GM10248 (cell line): ENCODE measurements at regions not wholly inside any gene's neighbourhood (a gene's known extent, or its start where the extent isn't known, plus 50 kb on each side); places are given as distances from the start of the nearest gene placed in this dataset.

ENCODE experiments used
- CTCF ChIA-PET: fragments of 300-600 bp; sonication (Branson Sonifier 250); formaldehyde crosslinking; extraction: SDS; loops from one replicate; lab custom pipeline; 2021; ENCODE audit warnings: antibody characterized with exemption; lab: Yijun Ruan, JAX
- POLR2A ChIA-PET: fragments of 350-650 bp; sonication (Branson Sonifier 250); formaldehyde crosslinking; extraction: SDS; loops from one replicate; lab custom pipeline; 2020; ENCODE audit warnings: antibody characterized with exemption; lab: Yijun Ruan, JAX
- DNase-seq: peaks from one replicate; pipeline ENCODE4 v3.0.0; 2012; ENCODE audit errors: extremely low spot score
- TF ChIP-seq, protein P1 (sequence below): IDR thresholded peaks from 2 replicates; pipeline ENCODE4 v1.5.1; 2012; ENCODE audit warnings: mild to moderate bottlenecking, low read depth; ENCODE audit errors: extremely low read depth, missing control alignments, control extremely low read depth

DNA sequence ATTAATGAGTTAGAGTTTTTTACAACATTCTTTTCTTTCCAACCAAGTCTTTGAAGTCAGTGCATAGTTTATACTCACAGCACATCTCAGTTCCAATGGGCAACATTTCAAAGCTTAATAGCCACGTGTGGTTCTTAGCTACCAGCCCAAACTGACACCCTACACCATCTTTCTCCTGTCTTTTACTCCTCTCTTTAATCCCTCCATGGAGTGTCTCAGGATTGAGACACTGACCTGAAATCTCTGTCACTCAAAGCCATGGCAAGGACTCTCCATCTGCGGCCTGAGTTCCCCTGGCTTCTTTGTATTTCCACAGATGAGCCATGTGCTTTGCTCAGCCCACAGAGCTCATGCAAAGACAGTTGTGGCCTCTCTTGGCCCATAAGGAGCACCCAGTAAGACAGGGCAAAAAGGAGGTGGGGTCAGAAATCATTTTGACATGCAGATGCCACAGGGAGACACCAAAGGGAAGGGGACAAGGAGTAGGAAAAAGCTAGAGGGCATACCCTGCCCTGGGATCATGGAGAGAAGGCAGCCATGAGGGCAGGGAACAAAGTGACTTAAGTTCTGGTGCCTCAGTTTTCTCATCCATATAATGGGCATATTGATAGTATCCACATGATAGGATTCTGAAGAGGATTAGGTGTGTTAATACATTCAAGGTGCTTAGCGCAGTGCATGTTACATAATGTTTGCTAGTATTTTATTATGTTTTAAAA is 493.6 kb upstream of the PROK2 start:
- CTCF ChIA-PET, result interaction anchor here (0.7 to 3.8 kb wide), 6 partner anchors 8 to 403 kb away, joined by 3 to 12 read pairs (median 3); no protein-coding TSS in a partner anchor
- TF ChIP-seq, protein P1, sequence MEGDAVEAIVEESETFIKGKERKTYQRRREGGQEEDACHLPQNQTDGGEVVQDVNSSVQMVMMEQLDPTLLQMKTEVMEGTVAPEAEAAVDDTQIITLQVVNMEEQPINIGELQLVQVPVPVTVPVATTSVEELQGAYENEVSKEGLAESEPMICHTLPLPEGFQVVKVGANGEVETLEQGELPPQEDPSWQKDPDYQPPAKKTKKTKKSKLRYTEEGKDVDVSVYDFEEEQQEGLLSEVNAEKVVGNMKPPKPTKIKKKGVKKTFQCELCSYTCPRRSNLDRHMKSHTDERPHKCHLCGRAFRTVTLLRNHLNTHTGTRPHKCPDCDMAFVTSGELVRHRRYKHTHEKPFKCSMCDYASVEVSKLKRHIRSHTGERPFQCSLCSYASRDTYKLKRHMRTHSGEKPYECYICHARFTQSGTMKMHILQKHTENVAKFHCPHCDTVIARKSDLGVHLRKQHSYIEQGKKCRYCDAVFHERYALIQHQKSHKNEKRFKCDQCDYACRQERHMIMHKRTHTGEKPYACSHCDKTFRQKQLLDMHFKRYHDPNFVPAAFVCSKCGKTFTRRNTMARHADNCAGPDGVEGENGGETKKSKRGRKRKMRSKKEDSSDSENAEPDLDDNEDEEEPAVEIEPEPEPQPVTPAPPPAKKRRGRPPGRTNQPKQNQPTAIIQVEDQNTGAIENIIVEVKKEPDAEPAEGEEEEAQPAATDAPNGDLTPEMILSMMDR, result no peak
- POLR2A ChIA-PET, result no interaction called here
- DNase-seq, result no peak

GRCh38 chr3:72277710-72278109 is 492.8 kb upstream of the PROK2 start:
- CTCF ChIA-PET, result interaction anchor here (1.2 to 3.8 kb wide), 3 partner anchors 11 to 29 kb away, joined by 3 to 12 read pairs (median 4); no protein-coding TSS in a partner anchor
- POLR2A ChIA-PET, result no interaction called here
- DNase-seq, result no peak
- TF ChIP-seq, protein P1, result no peak

DNA sequence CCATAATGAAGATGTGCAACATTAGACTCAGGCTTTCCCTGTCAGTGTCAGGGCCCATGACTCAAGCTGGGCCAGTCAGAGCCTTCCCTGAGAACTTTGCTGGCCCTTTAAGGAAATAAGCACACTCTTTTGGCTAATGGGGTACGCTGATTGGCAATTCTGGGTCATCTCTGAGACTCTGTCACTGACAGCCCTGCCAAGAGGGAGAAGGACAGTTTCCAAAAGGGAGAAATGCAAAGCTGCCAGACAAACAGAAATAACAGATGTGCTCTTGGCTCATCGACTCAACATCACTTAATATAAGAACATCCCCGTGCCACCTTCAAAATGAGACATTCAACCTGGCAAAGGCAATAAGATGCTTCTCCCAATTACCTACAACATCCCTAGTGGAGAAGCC is 491.9 kb upstream of the PROK2 start:
- CTCF ChIA-PET, result interaction anchor here (1.2 to 3.8 kb wide), 5 partner anchors 9 to 403 kb away, joined by 3 to 12 read pairs (median 7); no protein-coding TSS in a partner anchor
- no peak for DNase-seq
- TF ChIP-seq, protein P1, result no peak
- POLR2A ChIA-PET, result no interaction called here

GRCh38 chr3:72275331-72275751 is 490.4 kb upstream of the PROK2 start:
- TF ChIP-seq, protein P1, result no peak
- ChIA-PET CTCF (interaction anchor here (0.8 to 2.6 kb wide), 5 partner anchors 9 to 451 kb away, joined by 3 to 10 read pairs (median 3); no protein-coding TSS in a partner anchor), POLR2A (no interaction called here)
- DNase-seq, result no peak

- TF ChIP-seq, protein P1, result no peak
- ChIA-PET POLR2A (no interaction called here), CTCF (interaction anchor here (1.2 to 2.6 kb wide), 3 partner anchors 11 to 451 kb away, joined by 3 to 10 read pairs (median 3); no protein-coding TSS in a partner anchor)
- DNase-seq, result no peak
These were observed 489.8 kb upstream of the PROK2 start for GRCh38 chr3:72274493-72275330.

DNA sequence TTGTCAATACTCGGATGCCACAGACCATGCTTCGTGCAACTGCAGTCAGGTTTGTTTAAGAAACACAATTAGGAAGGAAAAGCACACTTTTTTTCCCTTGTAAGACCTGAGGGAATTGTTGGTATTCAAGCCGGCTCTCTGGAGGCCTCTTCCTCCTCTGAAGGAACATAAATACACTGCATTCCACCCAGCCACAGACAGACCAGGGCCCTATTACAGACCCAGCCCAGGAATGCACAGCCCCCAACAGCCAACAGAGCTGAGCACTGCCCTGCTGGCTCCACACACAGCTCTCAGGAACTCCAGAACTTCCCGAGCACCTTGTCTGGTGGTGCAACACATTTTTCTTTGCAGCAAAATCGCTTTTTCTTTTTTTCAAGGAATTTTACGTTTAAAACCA is 488.7 kb upstream of the PROK2 start:
- ChIA-PET CTCF (no interaction called here), POLR2A (no interaction called here)
- TF ChIP-seq, protein P1, result no peak

More for the DNA sequence above, 488.7 kb upstream of the PROK2 start:
- no peak for DNase-seq
